HG03457 (cell line): ENCODE measurements at regions not wholly inside any gene's neighbourhood (a gene's known extent, or its start where the extent isn't known, plus 50 kb on each side); places are given as distances from the start of the nearest gene placed in this dataset.
"Not testable (repeated sequence)": the region's sequence is repeated elsewhere in the genome, so short reads cannot be mapped to it uniquely, and the experiment has no call there.

Experiments
- ATAC-seq: cut with Tn5 transposase; IDR thresholded peaks from one replicate; pipeline ENCODE4 v1.9.1; 2021; ENCODE audit warnings: moderate number of reproducible peaks; ENCODE audit not compliant: unreplicated experiment

- ATAC-seq, result peak; percentile 45
Observed at GRCh38 chr7:101740981-101741725, 76.3 kb upstream of the CUX1 start.

- ATAC-seq, result no peak
Observed at GRCh38 chr7:101743241-101743994, 74.0 kb upstream of the CUX1 start.

GRCh38 chr7:101743995-101744360 is 73.4 kb upstream of the CUX1 start:
- ATAC-seq, result no peak

GRCh38 chr7:101744588-101744987 is 72.8 kb upstream of the CUX1 start:
- ATAC-seq, result no peak

- no peak for ATAC-seq
Observed at GRCh38 chr7:101746314-101746713, 71.1 kb upstream of the CUX1 start.

- no peak for ATAC-seq
Observed at GRCh38 chr7:101747053-101747878, 70.2 kb upstream of the CUX1 start.

- ATAC-seq, result no peak
Observed at GRCh38 chr7:101747879-101748345, 69.5 kb upstream of the CUX1 start.

GRCh38 chr7:101749891-101750290 is 67.5 kb upstream of the CUX1 start:
- ATAC-seq, result no peak

- no peak for ATAC-seq
Observed at GRCh38 chr7:101753316-101753715, 64.1 kb upstream of the CUX1 start.

GRCh38 chr7:101754424-101755159 is 62.8 kb upstream of the CUX1 start:
- ATAC-seq, result no peak

- no peak for ATAC-seq
Observed at GRCh38 chr7:101757879-101758278, 59.5 kb upstream of the CUX1 start.

GRCh38 chr7:101758519-101758918 is 58.9 kb upstream of the CUX1 start:
- not testable (repeated sequence) for ATAC-seq

GRCh38 chr7:101764221-101764620 is 53.2 kb upstream of the CUX1 start:
- no peak for ATAC-seq

- no peak for ATAC-seq
Observed at GRCh38 chr7:101767544-101767943, 49.9 kb upstream of the CUX1 start.
